ENCODE measurements at regions not wholly inside any gene's neighbourhood (a gene's known extent, or its start where the extent isn't known, plus 50 kb on each side); places are given as distances from the start of the nearest gene placed in this dataset.

- TF ChIP-seq CTCF (IDR thresholded peaks at IDR 0.05 in 8 of 11, conservative IDR thresholded peaks at IDR 0.05 in 3 of 11) (no peak), POLR2A (IDR thresholded peaks at IDR 0.05) (no peak)
These were observed 107.1 kb upstream of the CDCA7L start for GRCh38 chr7:22052674-22053365.

Data from spleen (tissue), 7 donors.